ENCODE measurements at regions not wholly inside any gene's neighbourhood (a gene's known extent, or its start where the extent isn't known, plus 50 kb on each side); places are given as distances from the start of the nearest gene placed in this dataset.

- no peak for TF ChIP-seq EP300 (IDR thresholded peaks at IDR 0.05)
- no peak for TF ChIP-seq POLR2AphosphoS5 (IDR thresholded peaks at IDR 0.05)
- no peak for TF ChIP-seq POLR2A (IDR thresholded peaks at IDR 0.05)
- TF ChIP-seq CTCF (IDR thresholded peaks at IDR 0.05) = no peak
- Histone ChIP-seq H3K9me3 (no peaks in the 10 kb centered on the region), H3K27me3 (no peaks in the 10 kb centered on the region), H3K36me3 (no peaks in the 10 kb centered on the region), H3K27ac (peak overlapping the region; percentile 11 to 55 (median 25)), H3K4me3 (no peak overlapping the region), H3K4me1 (peaks cover 0 to 19% (median 5%) of the 10 kb centered on the region in 3 donors)
- no peak for ATAC-seq
- WGBS, 2 donors (ENCODE audit: low coverage in 1 of 2) = 33 to 70% methylated on average over 4 of the region's 4 CpGs
These were observed 144.5 kb upstream of the DCN start for GRCh38 chr12:91327131-91327530.

GRCh38 chr12:91326058-91327027 lies 143.7 kb upstream of the DCN start:
- WGBS, 2 donors (ENCODE audit: low coverage in 1 of 2) = 34 to 48% methylated on average over 2 of the region's 2 CpGs
- H3K4me1 ChIP-seq = peaks cover 0 to 19% (median 5%) of the 10 kb centered on the region in 3 donors
- H3K9me3 ChIP-seq = no peaks in the 10 kb centered on the region
- ATAC-seq = no peak
- H3K4me3 ChIP-seq = no peak overlapping the region
- no peaks in the 10 kb centered on the region for H3K27me3 ChIP-seq
- no peaks in the 10 kb centered on the region for H3K36me3 ChIP-seq
- TF ChIP-seq CTCF (IDR thresholded peaks at IDR 0.05) (peak; percentile 68 to 79 (median 72)), POLR2A (IDR thresholded peaks at IDR 0.05) (no peak)
- peak overlapping the region; percentile 11 to 55 (median 25) for H3K27ac ChIP-seq

- Histone ChIP-seq H3K36me3 (no peaks in the 10 kb centered on the region), H3K27ac (no peak overlapping the region), H3K4me1 (peaks cover 0 to 3% (median 0%) of the 10 kb centered on the region in 3 donors), H3K4me3 (no peak overlapping the region), H3K9me3 (no peaks in the 10 kb centered on the region), H3K27me3 (no peaks in the 10 kb centered on the region)
- TF ChIP-seq EP300 (IDR thresholded peaks at IDR 0.05) = no peak
- no peak for TF ChIP-seq POLR2AphosphoS5 (IDR thresholded peaks at IDR 0.05)
- no peak for TF ChIP-seq CTCF (IDR thresholded peaks at IDR 0.05)
- no peak for TF ChIP-seq POLR2A (IDR thresholded peaks at IDR 0.05)
- no peak for ATAC-seq
- 93 to 96% methylated on average over 6 of the region's 6 CpGs for WGBS, 2 donors (ENCODE audit: low coverage in 1 of 2)
These were observed 138.4 kb upstream of the DCN start for GRCh38 chr12:91320999-91321398.

- H3K9me3 ChIP-seq = no peaks in the 10 kb centered on the region
- H3K27me3 ChIP-seq = no peaks in the 10 kb centered on the region
- H3K36me3 ChIP-seq = no peaks in the 10 kb centered on the region
- 49 to 85% methylated on average over 2 of the region's 2 CpGs for WGBS, 2 donors (ENCODE audit: low coverage in 1 of 2)
- ATAC-seq = no peak
- no peak overlapping the region for H3K27ac ChIP-seq
- no peaks in the 10 kb centered on the region for H3K4me1 ChIP-seq
- H3K4me3 ChIP-seq = no peak overlapping the region
- no peak for TF ChIP-seq CTCF (IDR thresholded peaks at IDR 0.05)
These were observed 136.6 kb upstream of the DCN start for GRCh38 chr12:91319071-91319760.
